ENCODE measurements at regions not wholly inside any gene's neighbourhood (a gene's known extent, or its start where the extent isn't known, plus 50 kb on each side); places are given as distances from the start of the nearest gene placed in this dataset.

DNA sequence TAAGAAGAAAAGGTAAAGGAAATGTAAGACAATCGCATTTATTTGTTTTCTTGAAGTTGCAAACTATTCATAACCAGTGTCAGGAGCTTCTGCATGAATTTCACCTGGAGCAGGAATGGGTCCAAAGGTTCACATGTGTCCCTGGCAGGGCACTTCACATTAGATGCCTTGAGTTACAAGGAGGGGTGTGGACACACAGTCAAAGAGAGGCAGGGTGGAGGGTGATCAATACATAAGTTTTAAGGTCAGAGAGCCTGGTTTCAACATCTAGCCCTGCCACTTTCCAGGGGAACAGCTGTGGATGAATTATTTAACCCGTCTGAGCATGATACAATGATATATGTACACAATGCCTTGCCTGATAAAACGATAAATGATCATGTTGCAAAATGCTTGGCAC, 321.4 kb downstream of the CYP26B1 start:
- Histone ChIP-seq H2BK120ac (replicated peaks; ENCODE audit: low read depth, low read length) (no peak overlapping the region), H3K4ac (replicated peaks; ENCODE audit: insufficient read length, low read depth, low read length) (no peak overlapping the region), H2BK15ac (ENCODE audit: low read length) (no peak overlapping the region), H3K18ac (ENCODE audit: extremely low read depth, low read length) (no peak overlapping the region), H2AFZ (ENCODE audit: low read length) (no peak overlapping the region), H3K23me2 (ENCODE audit: low read depth, low read length) (no peaks in the 10 kb centered on the region), H4K8ac (ENCODE audit: extremely low read depth, insufficient read depth, low read length) (no peak overlapping the region), H2AK5ac (ENCODE audit: low read depth, low read length) (no peak overlapping the region), H2BK12ac (ENCODE audit: low read depth, low read length) (no peak overlapping the region), H3K9me3 (ENCODE audit: insufficient read depth in 2 of 2, low read depth in 1 of 2, low read length in 1 of 2) (peaks cover 0 to 5% of the 10 kb centered on the region in 2 experiments; a peak in 1 of 4 replicates), H3K27ac (ENCODE audit: low read depth, low read length) (no peak overlapping the region), H3K14ac (ENCODE audit: insufficient read length) (no peak overlapping the region), H3K79me2 (ENCODE audit: control insufficient read depth in 1 of 2, insufficient read depth in 2 of 2, low read length in 2 of 2) (no peaks in the 10 kb centered on the region), H3K56ac (replicated peaks; ENCODE audit: insufficient read length, low read depth, low read length) (no peak overlapping the region), H2BK20ac (ENCODE audit: low read length) (no peak overlapping the region), H2BK5ac (ENCODE audit: low read depth, low read length) (no peak overlapping the region), H3K4me3 (ENCODE audit: extremely low read depth in 1 of 4, insufficient read depth in 2 of 4, low read depth in 3 of 4, low read length in 4 of 4) (no peak overlapping the region), H3K4me2 (ENCODE audit: insufficient read depth in 1 of 2, low read depth in 2 of 2, low read length in 2 of 2) (no peak overlapping the region), H3K36me3 (ENCODE audit: control insufficient read depth in 2 of 4, insufficient read depth in 4 of 4, low read length in 3 of 4) (no peaks in the 10 kb centered on the region; a peak in 1 of 8 replicates), H4K20me1 (replicated peaks in 1 of 2; ENCODE audit: control insufficient read depth in 1 of 2, insufficient read depth in 2 of 2, low read length in 2 of 2) (no peaks in the 10 kb centered on the region), H4K5ac (ENCODE audit: insufficient read length, low read depth, low read length) (no peak overlapping the region), H3K4me1 (replicated peaks in 1 of 4; ENCODE audit: control insufficient read depth in 3 of 4, insufficient read depth in 4 of 4, low read length in 3 of 4) (no peaks in the 10 kb centered on the region), H3K23ac (ENCODE audit: insufficient read length) (no peak overlapping the region), H3K9ac (replicated peaks in 1 of 4; ENCODE audit: extremely low read depth in 1 of 4, low read depth in 3 of 4, low read length in 3 of 4) (no peak overlapping the region), H3K27me3 (replicated peaks in 1 of 4; ENCODE audit: control insufficient read depth in 3 of 4, extremely low read depth in 1 of 4, insufficient read depth in 3 of 4, low read length in 3 of 4) (no peaks in the 10 kb centered on the region), H4K91ac (replicated peaks; ENCODE audit: insufficient read length, low read length) (no peak overlapping the region), H3K79me1 (ENCODE audit: low read depth, low read length) (no peaks in the 10 kb centered on the region)
- 80% methylated on average over 3 of the region's 3 CpGs; no CpG with 5 or more reads in 1 of the 2 experiments for WGBS, 2 experiments (ENCODE audit: extremely low coverage in 1 of 2, insufficient coverage in 1 of 2, insufficient read length in 1 of 2, insufficient replicate concordance in 2 of 2, low coverage in 1 of 2, low lambda C conversion rate in 2 of 2, missing lambda C conversion rate in 1 of 2)
- FAIRE-seq (no peak), DNase-seq (ENCODE audit: low read depth in 1 of 2, low spot score in 2 of 2) (no peak)
- POLR2A ChIA-PET (ENCODE audit: partially characterized antibody), result no interaction called here
- CTCF ChIA-PET (ENCODE audit: partially characterized antibody), result interaction anchor here (0.6 to 1.6 kb wide), 4 partner anchors 11 to 1124 kb away, joined by 3 to 4 read pairs (median 3); no protein-coding TSS in a partner anchor
- TF ChIP-seq SP1 (IDR thresholded peaks at IDR 0.05; ENCODE audit: low read depth, low read length) (no peak), SAP30 (IDR thresholded peaks at IDR 0.05; ENCODE audit: insufficient read depth, insufficient replicate concordance, low read length) (no peak), CTBP2 (IDR thresholded peaks at IDR 0.05; ENCODE audit: borderline replicate concordance, insufficient read depth, insufficient read length, low read length) (no peak), TAF7 (optimal IDR thresholded peaks at IDR 0.05; ENCODE audit: borderline replicate concordance, low read depth, low read length) (no peak), POLR2A (IDR thresholded peaks at IDR 0.05; ENCODE audit: control extremely low read depth in 1 of 2, low read depth in 2 of 2, low read length in 2 of 2) (no peak), SP2 (IDR thresholded peaks at IDR 0.05; ENCODE audit: low read length) (no peak), POU5F1 (IDR thresholded peaks at IDR 0.05; ENCODE audit: low read depth, low read length) (no peak), TCF12 (IDR thresholded peaks at IDR 0.05; ENCODE audit: low read depth, low read length) (no peak), RXRA (IDR thresholded peaks at IDR 0.05; ENCODE audit: insufficient read depth, low read depth, low read length) (no peak), SIX5 (IDR thresholded peaks at IDR 0.05; ENCODE audit: low read depth, low read length) (no peak), CHD2 (IDR thresholded peaks at IDR 0.05; ENCODE audit: low read length) (no peak), MAFK (IDR thresholded peaks at IDR 0.05; ENCODE audit: low read depth, low read length) (no peak)
- TF ChIP-seq, protein P1, sequence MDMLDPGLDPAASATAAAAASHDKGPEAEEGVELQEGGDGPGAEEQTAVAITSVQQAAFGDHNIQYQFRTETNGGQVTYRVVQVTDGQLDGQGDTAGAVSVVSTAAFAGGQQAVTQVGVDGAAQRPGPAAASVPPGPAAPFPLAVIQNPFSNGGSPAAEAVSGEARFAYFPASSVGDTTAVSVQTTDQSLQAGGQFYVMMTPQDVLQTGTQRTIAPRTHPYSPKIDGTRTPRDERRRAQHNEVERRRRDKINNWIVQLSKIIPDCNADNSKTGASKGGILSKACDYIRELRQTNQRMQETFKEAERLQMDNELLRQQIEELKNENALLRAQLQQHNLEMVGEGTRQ (IDR thresholded peaks at IDR 0.05; ENCODE audit: low read length), result no peak
- TF ChIP-seq, protein P2, sequence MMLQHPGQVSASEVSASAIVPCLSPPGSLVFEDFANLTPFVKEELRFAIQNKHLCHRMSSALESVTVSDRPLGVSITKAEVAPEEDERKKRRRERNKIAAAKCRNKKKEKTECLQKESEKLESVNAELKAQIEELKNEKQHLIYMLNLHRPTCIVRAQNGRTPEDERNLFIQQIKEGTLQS (IDR thresholded peaks at IDR 0.05; ENCODE audit: insufficient read depth, low read depth, low read length), result no peak
